Neuronal stem cell (in vitro differentiated cells): ENCODE measurements at regions not wholly inside any gene's neighbourhood (a gene's known extent, or its start where the extent isn't known, plus 50 kb on each side); places are given as distances from the start of the nearest gene placed in this dataset.

Source experiments
- DNase-seq: peaks from one replicate; pipeline ENCODE4 v3.0.0-alpha.2; 2013; ENCODE audit warnings: low spot score
- H2AFZ ChIP-seq: one replicate; pipeline ENCODE4 v1.6.1; 2013; ENCODE audit warnings: mild to moderate bottlenecking, low read length, inconsistent platforms
- H2AK5ac ChIP-seq: 2 replicates; pipeline ENCODE4 v1.6.1; 2013; ENCODE audit warnings: low read depth, mild to moderate bottlenecking, inconsistent platforms, low read length, moderate library complexity, mixed read lengths
- H2BK120ac ChIP-seq: 2 replicates; pipeline ENCODE4 v1.6.1; 2013; ENCODE audit warnings: low read depth, mild to moderate bottlenecking, inconsistent platforms, low read length, moderate library complexity, mixed read lengths
- H2BK12ac ChIP-seq: one replicate; pipeline ENCODE4 v1.6.1; 2013; ENCODE audit warnings: low read length, inconsistent platforms
- H2BK15ac ChIP-seq: 2 replicates; pipeline ENCODE4 v1.6.1; 2013; ENCODE audit warnings: mild to moderate bottlenecking, low read length, inconsistent platforms, mixed read lengths
- H2BK5ac ChIP-seq: one replicate; pipeline ENCODE4 v1.6.1; 2013; ENCODE audit warnings: inconsistent platforms, mild to moderate bottlenecking, low read length, moderate library complexity
- H3K14ac ChIP-seq: one replicate; pipeline ENCODE4 v1.6.1; 2013; ENCODE audit warnings: low read length, inconsistent platforms
- H3K18ac ChIP-seq: 2 replicates; pipeline ENCODE4 v1.6.1; 2013; ENCODE audit warnings: low read length, inconsistent platforms
- H3K23ac ChIP-seq: 2 replicates; pipeline ENCODE4 v1.6.1; 2013; ENCODE audit warnings: low read depth, mild to moderate bottlenecking, mixed read lengths, low read length, inconsistent platforms; ENCODE audit not compliant: poor library complexity
- H3K27ac ChIP-seq: replicated peaks from 3 replicates; pipeline ENCODE4 v1.5.1; 2013; ENCODE audit warnings: low read length, inconsistent platforms
- H3K27me3 ChIP-seq, 3 experiments: 2 replicates each; pipeline ENCODE4 v1.6.1; 2013; ENCODE audit warnings: low read length in 3 of 3, mild to moderate bottlenecking in 2 of 3, inconsistent platforms in 1 of 3, low read depth in 1 of 3, mixed read lengths in 1 of 3, moderate library complexity in 1 of 3; ENCODE audit not compliant: control insufficient read depth in 3 of 3, insufficient read depth in 3 of 3
- H3K36me3 ChIP-seq, 2 donors: replicated peaks in 1 of 2; 2 replicates each; pipeline ENCODE4 v1.6.1; 2013; ENCODE audit warnings: low read length in 2 of 2; ENCODE audit not compliant: control insufficient read depth in 2 of 2, insufficient read depth in 2 of 2
- H3K4ac ChIP-seq: 2 replicates; pipeline ENCODE4 v1.6.1; 2013; ENCODE audit warnings: inconsistent platforms, mild to moderate bottlenecking, low read length, moderate library complexity
- H3K4me1 ChIP-seq, 2 donors: 1 replicate in 1 of 2; 2 replicates in 1 of 2; pipeline ENCODE4 v1.6.1; 2013; ENCODE audit warnings: low read length in 2 of 2, low read depth in 1 of 2; ENCODE audit not compliant: control insufficient read depth in 2 of 2, insufficient read depth in 1 of 2
- H3K4me2 ChIP-seq: one replicate; pipeline ENCODE4 v1.6.1; 2013; ENCODE audit warnings: mild to moderate bottlenecking, low read length, inconsistent platforms; ENCODE audit not compliant: insufficient read depth, poor library complexity, severe bottlenecking
- H3K4me3 ChIP-seq, 2 donors: 2 replicates each; pipeline ENCODE4 v1.5.1; 2013; ENCODE audit warnings: low read length in 2 of 2, mild to moderate bottlenecking in 2 of 2, inconsistent platforms in 1 of 2, moderate library complexity in 1 of 2
- H3K79me1 ChIP-seq: one replicate; pipeline ENCODE4 v1.6.1; 2013; ENCODE audit warnings: low read depth, mild to moderate bottlenecking, inconsistent platforms, low read length, moderate library complexity
- H3K9ac ChIP-seq: one replicate; pipeline ENCODE4 v1.6.1; 2013; ENCODE audit warnings: mild to moderate bottlenecking, low read depth, low read length, inconsistent platforms; ENCODE audit not compliant: poor library complexity
- H3K9me3 ChIP-seq, 2 donors: replicated peaks in 1 of 2; 2 replicates each; pipeline versions ENCODE3 to v1.6.1; 2013; ENCODE audit warnings: low read length in 2 of 2, mild to moderate bottlenecking in 2 of 2, inconsistent platforms in 1 of 2, low read depth in 1 of 2, mixed read lengths in 1 of 2, moderate library complexity in 1 of 2; ENCODE audit not compliant: control insufficient read depth in 2 of 2, insufficient read depth in 1 of 2
- H4K8ac ChIP-seq: one replicate; pipeline ENCODE4 v1.6.1; 2013; ENCODE audit warnings: low read depth, mild to moderate bottlenecking, inconsistent platforms, low read length, moderate library complexity
- H4K91ac ChIP-seq: one replicate; pipeline ENCODE4 v1.6.1; 2013; ENCODE audit warnings: low read length, low read depth, mild to moderate bottlenecking, inconsistent platforms; ENCODE audit not compliant: poor library complexity
- WGBS, 2 donors: extraction: QIAGEN DNeasy Blood & Tissue Kit; methylation state at CpG; one replicate each; pipeline ENCODE4 v1.1.7; 2013; ENCODE audit warnings: missing lambda C conversion rate in 2 of 2, mixed read lengths in 1 of 2; ENCODE audit not compliant: insufficient read length in 2 of 2, insufficient replicate concordance in 1 of 2; ENCODE audit errors: extremely low coverage in 2 of 2; 5-methylcytosine and 5-hydroxymethylcytosine counted together

GRCh38 chr13:107266657-107267056 is 698.7 kb upstream of the ARGLU1 start:
- no peak overlapping the region for H3K4ac ChIP-seq
- H3K9ac ChIP-seq, result no peak overlapping the region
- H3K23ac ChIP-seq, result no peak overlapping the region
- H3K4me1 ChIP-seq, result peaks cover 0 to 2% of the 10 kb centered on the region in 2 donors
- no peak overlapping the region for H3K4me3 ChIP-seq
- DNase-seq, result no peak
- H2BK15ac ChIP-seq, result no peak overlapping the region
- H3K36me3 ChIP-seq, result no peaks in the 10 kb centered on the region
- no CpG with 5 or more reads among the region's 1 CpG for WGBS, 2 donors
- no peak overlapping the region for H2AK5ac ChIP-seq
- H3K9me3 ChIP-seq, result no peaks in the 10 kb centered on the region
- no peak overlapping the region for H2BK12ac ChIP-seq
- H4K91ac ChIP-seq, result no peak overlapping the region
- H3K14ac ChIP-seq, result no peak overlapping the region
- H2BK5ac ChIP-seq, result no peak overlapping the region
- no peak overlapping the region for H3K4me2 ChIP-seq
- no peaks in the 10 kb centered on the region for H3K27me3 ChIP-seq
- H3K79me1 ChIP-seq, result no peaks in the 10 kb centered on the region
- H3K18ac ChIP-seq, result no peak overlapping the region
- no peak overlapping the region for H3K27ac ChIP-seq
- no peak overlapping the region for H4K8ac ChIP-seq
- no peak overlapping the region for H2AFZ ChIP-seq
- no peak overlapping the region for H2BK120ac ChIP-seq

GRCh38 chr13:107258599-107259187 is 690.8 kb upstream of the ARGLU1 start:
- no peak overlapping the region for H2BK12ac ChIP-seq
- WGBS, 2 donors, result no CpG with 5 or more reads among the region's 7 CpGs
- no peak overlapping the region for H3K18ac ChIP-seq
- H3K4me2 ChIP-seq, result no peak overlapping the region
- no peaks in the 10 kb centered on the region for H3K27me3 ChIP-seq
- H4K8ac ChIP-seq, result no peak overlapping the region
- no peak overlapping the region for H2AK5ac ChIP-seq
- no peak overlapping the region for H3K23ac ChIP-seq
- H3K4me3 ChIP-seq, result no peak overlapping the region
- no peak overlapping the region for H2BK5ac ChIP-seq
- H3K4me1 ChIP-seq, result peaks cover 0 to 3% of the 10 kb centered on the region in 2 donors
- no peak overlapping the region for H2BK15ac ChIP-seq
- DNase-seq, result no peak
- H3K14ac ChIP-seq, result no peak overlapping the region
- H3K4ac ChIP-seq, result no peak overlapping the region
- H3K36me3 ChIP-seq, result no peaks in the 10 kb centered on the region
- no peaks in the 10 kb centered on the region for H3K9me3 ChIP-seq
- no peak overlapping the region for H2BK120ac ChIP-seq
- H3K9ac ChIP-seq, result no peak overlapping the region
- H3K79me1 ChIP-seq, result no peaks in the 10 kb centered on the region
- no peak overlapping the region for H3K27ac ChIP-seq
- H4K91ac ChIP-seq, result no peak overlapping the region
- H2AFZ ChIP-seq, result no peak overlapping the region

GRCh38 chr13:107254392-107254791 is 686.5 kb upstream of the ARGLU1 start:
- no peak overlapping the region for H3K4ac ChIP-seq
- H4K8ac ChIP-seq, result no peak overlapping the region
- no peaks in the 10 kb centered on the region for H3K36me3 ChIP-seq
- H3K27me3 ChIP-seq, result no peaks in the 10 kb centered on the region
- H3K9me3 ChIP-seq, result no peaks in the 10 kb centered on the region
- H3K9ac ChIP-seq, result no peak overlapping the region
- no peak overlapping the region for H3K18ac ChIP-seq
- H3K4me3 ChIP-seq, result no peak overlapping the region
- no peak overlapping the region for H3K23ac ChIP-seq
- H2AK5ac ChIP-seq, result no peak overlapping the region
- H3K4me2 ChIP-seq, result no peak overlapping the region
- H3K14ac ChIP-seq, result no peak overlapping the region
- no peaks in the 10 kb centered on the region for H3K79me1 ChIP-seq
- H2BK5ac ChIP-seq, result no peak overlapping the region
- no peak overlapping the region for H2AFZ ChIP-seq
- peaks cover 0 to 3% of the 10 kb centered on the region in 2 donors for H3K4me1 ChIP-seq
- no peak overlapping the region for H2BK12ac ChIP-seq
- no CpG with 5 or more reads among the region's 4 CpGs for WGBS, 2 donors
- H4K91ac ChIP-seq, result no peak overlapping the region
- H2BK15ac ChIP-seq, result no peak overlapping the region
- H3K27ac ChIP-seq, result no peak overlapping the region
- DNase-seq, result no peak
- H2BK120ac ChIP-seq, result no peak overlapping the region

- H3K4me1 ChIP-seq, result peaks cover 3 to 5% of the 10 kb centered on the region in 2 donors
- H3K79me1 ChIP-seq, result no peaks in the 10 kb centered on the region
- no peak for DNase-seq
- H3K23ac ChIP-seq, result no peak overlapping the region
- no peak overlapping the region for H3K4me3 ChIP-seq
- peaks cover 0 to 2% (median 0%) of the 10 kb centered on the region in 3 experiments for H3K27me3 ChIP-seq
- no CpG with 5 or more reads among the region's 2 CpGs for WGBS, 2 donors
- no peak overlapping the region for H2BK120ac ChIP-seq
- no peak overlapping the region for H2BK15ac ChIP-seq
- H2BK12ac ChIP-seq, result no peak overlapping the region
- no peaks in the 10 kb centered on the region for H3K9me3 ChIP-seq
- H2AK5ac ChIP-seq, result no peak overlapping the region
- no peak overlapping the region for H3K9ac ChIP-seq
- no peak overlapping the region for H2BK5ac ChIP-seq
- H3K14ac ChIP-seq, result no peak overlapping the region
- H3K27ac ChIP-seq, result no peak overlapping the region
- no peak overlapping the region for H4K8ac ChIP-seq
- H4K91ac ChIP-seq, result no peak overlapping the region
- no peak overlapping the region for H2AFZ ChIP-seq
- H3K4me2 ChIP-seq, result no peak overlapping the region
- H3K4ac ChIP-seq, result no peak overlapping the region
- H3K18ac ChIP-seq, result no peak overlapping the region
- no peaks in the 10 kb centered on the region for H3K36me3 ChIP-seq
Measured at GRCh38 chr13:107252428-107252827, 684.5 kb upstream of the ARGLU1 start.
